Small intestine (tissue), 7 donors: ENCODE measurements at regions not wholly inside any gene's neighbourhood (a gene's known extent, or its start where the extent isn't known, plus 50 kb on each side); places are given as distances from the start of the nearest gene placed in this dataset.

ENCODE experiments used
- DNase-seq, 2 donors: peaks; one replicate each; pipeline versions ENCODE4 v3.0.0 to v3.0.0-alpha.2; 2013
- FAIRE-seq: peaks from 2 replicates; lab custom pipeline; 2012; peaks lifted over from hg19 to GRCh38; lab: Jason Lieb, UNC
- H3K27ac ChIP-seq, 3 donors: one replicate each; pipeline ENCODE4 v1.5.1; 2013; ENCODE audit warnings: low read length in 2 of 3, mild to moderate bottlenecking in 2 of 3, control low read depth in 1 of 3, inconsistent platforms in 1 of 3, low read depth in 1 of 3, moderate library complexity in 1 of 3
- H3K27me3 ChIP-seq, 3 donors: one replicate each; pipeline ENCODE4 v1.6.1; 2013; ENCODE audit warnings: low read length in 3 of 3, inconsistent platforms in 1 of 3; ENCODE audit not compliant: control insufficient read depth in 3 of 3, insufficient read depth in 3 of 3
- H3K36me3 ChIP-seq, 3 donors: one replicate each; pipeline ENCODE4 v1.6.1; 2013; ENCODE audit warnings: low read length in 3 of 3, inconsistent platforms in 1 of 3, low read depth in 1 of 3, mild to moderate bottlenecking in 1 of 3, moderate library complexity in 1 of 3; ENCODE audit not compliant: control insufficient read depth in 3 of 3, insufficient read depth in 2 of 3
- H3K4me1 ChIP-seq, 3 donors: one replicate each; pipeline ENCODE4 v1.6.1; 2013; ENCODE audit warnings: low read length in 2 of 3, inconsistent platforms in 1 of 3, low read depth in 1 of 3, mild to moderate bottlenecking in 1 of 3, moderate library complexity in 1 of 3; ENCODE audit not compliant: control insufficient read depth in 3 of 3, insufficient read depth in 2 of 3
- H3K4me3 ChIP-seq, 3 donors: one replicate each; pipeline ENCODE4 v1.5.1; 2013; ENCODE audit warnings: low read length in 3 of 3, control low read depth in 1 of 3, inconsistent platforms in 1 of 3, low read depth in 1 of 3, mild to moderate bottlenecking in 1 of 3, moderate library complexity in 1 of 3
- H3K9me3 ChIP-seq, 2 donors: one replicate each; pipeline ENCODE4 v1.6.1; 2013; ENCODE audit warnings: low read depth in 1 of 2, low read length in 1 of 2; ENCODE audit not compliant: control insufficient read depth in 2 of 2, insufficient read depth in 1 of 2
- WGBS, 3 donors: extraction: QIAGEN DNeasy Blood & Tissue Kit; methylation state at CpG; one replicate each; pipeline ENCODE4 v1.1.7; 2013; 5-methylcytosine and 5-hydroxymethylcytosine counted together
- donor health status: healthy with polysubstance abuse.
- donor health status: control.
- donor health status: control.
- donor health status: Bipolar disorder and iron deficiency.
- donor health status: healthy.

- FAIRE-seq: no peak
- peak; percentile 16 to 64 for DNase-seq
- Histone ChIP-seq H3K4me1 (no peaks in the 10 kb centered on the region), H3K27ac (no peak overlapping the region), H3K36me3 (no peaks in the 10 kb centered on the region), H3K4me3 (no peak overlapping the region), H3K27me3 (no peaks in the 10 kb centered on the region), H3K9me3 (no peaks in the 10 kb centered on the region)
- WGBS, 3 donors: 77 to 88% (median 78%) methylated on average over 3 of the region's 3 CpGs
Observed at GRCh38 chr5:125277494-125278154, 531.2 kb upstream of the ZNF608 start.

- no peak overlapping the region for H3K4me3 ChIP-seq
- H3K4me1 ChIP-seq: no peaks in the 10 kb centered on the region
- H3K9me3 ChIP-seq: no peaks in the 10 kb centered on the region
- 95 to 96% (median 95%) methylated on average over 2 of the region's 2 CpGs for WGBS, 3 donors
- H3K27me3 ChIP-seq: no peaks in the 10 kb centered on the region
- no peak overlapping the region for H3K27ac ChIP-seq
- DNase-seq (no peak), FAIRE-seq (no peak)
- no peaks in the 10 kb centered on the region for H3K36me3 ChIP-seq
Observed at GRCh38 chr5:125278711-125279110, 532.3 kb upstream of the ZNF608 start.

- FAIRE-seq: peak; percentile 44
- Histone ChIP-seq H3K4me3 (no peak overlapping the region), H3K9me3 (no peaks in the 10 kb centered on the region), H3K4me1 (no peaks in the 10 kb centered on the region), H3K27me3 (no peaks in the 10 kb centered on the region), H3K36me3 (no peaks in the 10 kb centered on the region), H3K27ac (no peak overlapping the region)
- DNase-seq: no peak
Observed at GRCh38 chr5:125281667-125282066, 535.2 kb upstream of the ZNF608 start.

- no peak overlapping the region for H3K27ac ChIP-seq
- DNase-seq: no peak
- no peak overlapping the region for H3K4me3 ChIP-seq
- no peaks in the 10 kb centered on the region for H3K27me3 ChIP-seq
- no peak for FAIRE-seq
- H3K4me1 ChIP-seq: no peaks in the 10 kb centered on the region
- no peaks in the 10 kb centered on the region for H3K36me3 ChIP-seq
- H3K9me3 ChIP-seq: no peaks in the 10 kb centered on the region
- WGBS, 3 donors: 83 to 85% (median 84%) methylated on average over 2 of the region's 2 CpGs
Observed at GRCh38 chr5:125283372-125283771, 536.9 kb upstream of the ZNF608 start.

- Histone ChIP-seq H3K27me3 (no peaks in the 10 kb centered on the region), H3K27ac (no peak overlapping the region), H3K4me1 (no peaks in the 10 kb centered on the region), H3K36me3 (no peaks in the 10 kb centered on the region), H3K4me3 (no peak overlapping the region), H3K9me3 (no peaks in the 10 kb centered on the region)
- FAIRE-seq (no peak), DNase-seq (no peak)
- 47 to 66% (median 65%) methylated on average over 4 of the region's 4 CpGs for WGBS, 3 donors
Observed at GRCh38 chr5:125286271-125286670, 539.8 kb upstream of the ZNF608 start.

GRCh38 chr5:125289606-125290005, 543.2 kb upstream of the ZNF608 start:
- Histone ChIP-seq H3K4me1 (no peaks in the 10 kb centered on the region), H3K27ac (no peak overlapping the region), H3K36me3 (no peaks in the 10 kb centered on the region), H3K4me3 (no peak overlapping the region), H3K9me3 (no peaks in the 10 kb centered on the region), H3K27me3 (no peaks in the 10 kb centered on the region)
- FAIRE-seq (no peak), DNase-seq (no peak)

- Histone ChIP-seq H3K27ac (no peak overlapping the region), H3K9me3 (no peaks in the 10 kb centered on the region), H3K36me3 (no peaks in the 10 kb centered on the region), H3K4me1 (no peaks in the 10 kb centered on the region), H3K4me3 (no peak overlapping the region), H3K27me3 (no peaks in the 10 kb centered on the region)
- FAIRE-seq (no peak), DNase-seq (no peak)
- WGBS, 3 donors: 85 to 87% (median 86%) methylated on average over 5 of the region's 5 CpGs
Observed at GRCh38 chr5:125290935-125291334, 544.5 kb upstream of the ZNF608 start.

GRCh38 chr5:125291447-125291846, 545.0 kb upstream of the ZNF608 start:
- no peak overlapping the region for H3K4me3 ChIP-seq
- H3K27ac ChIP-seq: no peak overlapping the region
- H3K27me3 ChIP-seq: no peaks in the 10 kb centered on the region
- DNase-seq (no peak), FAIRE-seq (no peak)
- H3K9me3 ChIP-seq: no peaks in the 10 kb centered on the region
- H3K4me1 ChIP-seq: no peaks in the 10 kb centered on the region
- WGBS, 3 donors: 83 to 86% (median 83%) methylated on average over 4 of the region's 4 CpGs
- H3K36me3 ChIP-seq: no peaks in the 10 kb centered on the region

GRCh38 chr5:125293223-125293622, 546.8 kb upstream of the ZNF608 start:
- Histone ChIP-seq H3K4me3 (no peak overlapping the region), H3K27me3 (no peaks in the 10 kb centered on the region), H3K36me3 (no peaks in the 10 kb centered on the region), H3K27ac (no peak overlapping the region), H3K9me3 (no peaks in the 10 kb centered on the region), H3K4me1 (no peaks in the 10 kb centered on the region)
- FAIRE-seq (no peak), DNase-seq (no peak)
- 78 to 86% (median 79%) methylated on average over 1 of the region's 1 CpG for WGBS, 3 donors
